Suppressor macrophage treated with lipopolysaccharide for 4 hours (primary cell): ENCODE measurements at regions not wholly inside any gene's neighbourhood (a gene's known extent, or its start where the extent isn't known, plus 50 kb on each side); places are given as distances from the start of the nearest gene placed in this dataset.

Experiments used
- DNase-seq: peaks from one replicate; pipeline ENCODE4 v3.0.0-alpha.2; 2020

- no peak for DNase-seq
Observed at GRCh38 chr10:124263726-124264125, 155.0 kb downstream of the OAT start.

- peak; percentile 23 for DNase-seq
Observed at GRCh38 chr10:124262971-124263370, 155.8 kb downstream of the OAT start.

GRCh38 chr10:124262234-124262865 is 156.4 kb downstream of the OAT start:
- DNase-seq, result no peak

GRCh38 chr10:124259139-124259825 is 159.4 kb downstream of the OAT start:
- DNase-seq, result peak; percentile 18

GRCh38 chr10:124257781-124258180 is 160.9 kb downstream of the OAT start:
- no peak for DNase-seq

GRCh38 chr10:124256151-124256550 is 162.6 kb downstream of the OAT start:
- no peak for DNase-seq

- DNase-seq, result no peak
Observed at GRCh38 chr10:124255556-124255955, 162.2 kb upstream of the CHST15 start.

- no peak for DNase-seq
Observed at GRCh38 chr10:124254490-124254889, 161.1 kb upstream of the CHST15 start.

GRCh38 chr10:124253006-124253405 is 159.6 kb upstream of the CHST15 start:
- no peak for DNase-seq

- DNase-seq, result no peak
Observed at GRCh38 chr10:124252097-124252715, 158.8 kb upstream of the CHST15 start.

GRCh38 chr10:124251317-124252065 is 158.1 kb upstream of the CHST15 start:
- DNase-seq, result peak; percentile 37

GRCh38 chr10:124250506-124250905 is 157.1 kb upstream of the CHST15 start:
- no peak for DNase-seq

- DNase-seq, result no peak
Observed at GRCh38 chr10:124249812-124250432, 156.5 kb upstream of the CHST15 start.

GRCh38 chr10:124249196-124249595 is 155.8 kb upstream of the CHST15 start:
- no peak for DNase-seq

- no peak for DNase-seq
Observed at GRCh38 chr10:124248056-124249045, 155.0 kb upstream of the CHST15 start.

GRCh38 chr10:124245806-124246440 is 152.5 kb upstream of the CHST15 start:
- no peak for DNase-seq

- DNase-seq, result no peak
Observed at GRCh38 chr10:124245191-124245590, 151.8 kb upstream of the CHST15 start.

- DNase-seq, result no peak
Observed at GRCh38 chr10:124244256-124244877, 151.0 kb upstream of the CHST15 start.

GRCh38 chr10:124243702-124244121 is 150.3 kb upstream of the CHST15 start:
- no peak for DNase-seq

- DNase-seq, result no peak
Observed at GRCh38 chr10:124242791-124243190, 149.4 kb upstream of the CHST15 start.

GRCh38 chr10:124242365-124242764 is 149.0 kb upstream of the CHST15 start:
- no peak for DNase-seq
